SU-DHL-6 (cell line): ENCODE measurements at regions not wholly inside any gene's neighbourhood (a gene's known extent, or its start where the extent isn't known, plus 50 kb on each side); places are given as distances from the start of the nearest gene placed in this dataset.

Experiments used
- H2AFZ ChIP-seq: fragments of 200-600 bp; sonication (generic); 2 replicates; pipeline ENCODE4 v1.6.1; 2014; ENCODE audit warnings: low read depth, mild to moderate bottlenecking, moderate library complexity, mixed read lengths, antibody characterized with exemption, low read length; ENCODE audit not compliant: severe bottlenecking
- H3F3A ChIP-seq: fragments of 200-600 bp; shearing (Covaris generic); 2 replicates; pipeline ENCODE4 v1.6.0; 2016; ENCODE audit warnings: antibody characterized with exemption, mild to moderate bottlenecking; ENCODE audit not compliant: insufficient read depth
- H3K27ac ChIP-seq: fragments of 200-600 bp; sonication (generic); 2 replicates; pipeline ENCODE4 v1.5.1; 2016; ENCODE audit warnings: low read depth, mild to moderate bottlenecking, low read length, moderate library complexity, mixed read lengths
- H3K27me3 ChIP-seq: fragments of 200-600 bp; sonication (generic), shearing (Covaris generic); 2 replicates; pipeline ENCODE4 v1.6.0; 2014; ENCODE audit warnings: mild to moderate bottlenecking, low read length
- H3K36me3 ChIP-seq: fragments of 200-600 bp; sonication (generic); 2 replicates; pipeline ENCODE4 v1.6.1; 2014; ENCODE audit warnings: mild to moderate bottlenecking, low read length, mixed read lengths
- H3K4me2 ChIP-seq: fragments of 300-600, 200-600 bp; shearing (Covaris generic), sonication (generic); 2 replicates; pipeline ENCODE4 v1.6.0; 2014; ENCODE audit warnings: low read length, low read depth, mild to moderate bottlenecking; ENCODE audit not compliant: poor library complexity, severe bottlenecking
- H3K4me3 ChIP-seq: fragments of 200-600 bp; sonication (generic); 2 replicates; pipeline ENCODE4 v1.5.1; 2014; ENCODE audit warnings: antibody characterized with exemption, low read length, mild to moderate bottlenecking, mixed read lengths; ENCODE audit not compliant: insufficient read depth, poor library complexity, severe bottlenecking
- H3K79me2 ChIP-seq: fragments of 200-600 bp; sonication (generic); 2 replicates; pipeline ENCODE4 v1.6.1; 2014; ENCODE audit warnings: mild to moderate bottlenecking, low read length, moderate library complexity; ENCODE audit not compliant: insufficient read depth
- H3K9ac ChIP-seq: fragments of 200-600 bp; sonication (generic); 2 replicates; pipeline ENCODE4 v1.7.0; 2014; ENCODE audit warnings: mild to moderate bottlenecking, low read length
- H3K9me2 ChIP-seq: fragments of 200-600 bp; sonication (generic); replicated peaks from 2 replicates; pipeline ENCODE4 v1.6.1; 2014; ENCODE audit warnings: low read length; ENCODE audit not compliant: insufficient read depth
- H3K9me3 ChIP-seq: fragments of 200-600 bp; sonication (generic); 2 replicates; pipeline ENCODE4 v1.6.1; 2014; ENCODE audit warnings: low read length, mixed read lengths; ENCODE audit not compliant: insufficient read depth
- H4K20me1 ChIP-seq: fragments of 200-600 bp; sonication (generic); 2 replicates; pipeline ENCODE4 v1.6.1; 2014; ENCODE audit warnings: low read depth, mild to moderate bottlenecking, antibody characterized with exemption, low read length, moderate library complexity, mixed read lengths
- CTCF ChIP-seq: fragments of 200-600 bp; sonication (generic); IDR thresholded peaks from one replicate; pipeline ENCODE4 v1.5.1; 2017; ENCODE audit warnings: antibody characterized with exemption, mild to moderate bottlenecking, low read length, moderate library complexity; ENCODE audit not compliant: insufficient read depth, poor library complexity, severe bottlenecking
- EZH2phosphoT487 ChIP-seq: fragments of 200-600 bp; sonication (generic), shearing (Covaris generic); conservative IDR thresholded peaks from 2 replicates; pipeline ENCODE4 v1.6.1; 2018; ENCODE audit warnings: mild to moderate bottlenecking, antibody characterized with exemption, low read length, moderate library complexity, mixed read lengths

- Histone ChIP-seq H3K79me2 (no peaks in the 10 kb centered on the region), H3K9me2 (no peaks in the 10 kb centered on the region), H3K27ac (no peak overlapping the region), H3K27me3 (no peaks in the 10 kb centered on the region), H4K20me1 (no peaks in the 10 kb centered on the region), H2AFZ (no peak overlapping the region), H3K9ac (no peak overlapping the region), H3K4me2 (no peak overlapping the region), H3K36me3 (no peaks in the 10 kb centered on the region), H3K4me3 (no peak overlapping the region), H3F3A (no peaks in the 10 kb centered on the region), H3K9me3 (no peaks in the 10 kb centered on the region)
- TF ChIP-seq CTCF (no peak), EZH2phosphoT487 (no peak)
These were observed 577.4 kb upstream of the INTU start for GRCh38 chr4:127055357-127055756.

GRCh38 chr4:127069675-127070074 lies 563.1 kb upstream of the INTU start:
- no peaks in the 10 kb centered on the region for H3K79me2 ChIP-seq
- H3F3A ChIP-seq, result no peaks in the 10 kb centered on the region
- no peak overlapping the region for H3K4me2 ChIP-seq
- TF ChIP-seq CTCF (no peak), EZH2phosphoT487 (no peak)
- H3K9me3 ChIP-seq, result no peaks in the 10 kb centered on the region
- no peaks in the 10 kb centered on the region for H3K9me2 ChIP-seq
- no peaks in the 10 kb centered on the region for H4K20me1 ChIP-seq
- H3K4me3 ChIP-seq, result no peak overlapping the region
- H3K9ac ChIP-seq, result no peak overlapping the region
- H3K36me3 ChIP-seq, result no peaks in the 10 kb centered on the region
- no peaks in the 10 kb centered on the region for H3K27me3 ChIP-seq
- H3K27ac ChIP-seq, result no peak overlapping the region
- no peak overlapping the region for H2AFZ ChIP-seq

GRCh38 chr4:127071443-127071842 lies 561.3 kb upstream of the INTU start:
- H2AFZ ChIP-seq, result no peak overlapping the region
- no peaks in the 10 kb centered on the region for H3K79me2 ChIP-seq
- no peaks in the 10 kb centered on the region for H3K36me3 ChIP-seq
- H3F3A ChIP-seq, result no peaks in the 10 kb centered on the region
- H4K20me1 ChIP-seq, result no peaks in the 10 kb centered on the region
- no peak overlapping the region for H3K9ac ChIP-seq
- TF ChIP-seq EZH2phosphoT487 (no peak), CTCF (no peak)
- H3K27ac ChIP-seq, result no peak overlapping the region
- no peak overlapping the region for H3K4me2 ChIP-seq
- H3K9me3 ChIP-seq, result no peaks in the 10 kb centered on the region
- H3K27me3 ChIP-seq, result no peaks in the 10 kb centered on the region
- no peaks in the 10 kb centered on the region for H3K9me2 ChIP-seq
- no peak overlapping the region for H3K4me3 ChIP-seq

GRCh38 chr4:127080141-127080540 lies 552.6 kb upstream of the INTU start:
- H3F3A ChIP-seq, result no peaks in the 10 kb centered on the region
- no peaks in the 10 kb centered on the region for H4K20me1 ChIP-seq
- H3K9me2 ChIP-seq, result no peaks in the 10 kb centered on the region
- H3K79me2 ChIP-seq, result no peaks in the 10 kb centered on the region
- H2AFZ ChIP-seq, result no peak overlapping the region
- no peaks in the 10 kb centered on the region for H3K9me3 ChIP-seq
- no peaks in the 10 kb centered on the region for H3K36me3 ChIP-seq
- H3K27ac ChIP-seq, result no peak overlapping the region
- H3K4me2 ChIP-seq, result no peak overlapping the region
- H3K9ac ChIP-seq, result no peak overlapping the region
- TF ChIP-seq EZH2phosphoT487 (no peak), CTCF (no peak)
- H3K27me3 ChIP-seq, result no peaks in the 10 kb centered on the region
- no peak overlapping the region for H3K4me3 ChIP-seq
